K562 (cell line): ENCODE measurements at regions not wholly inside any gene's neighbourhood (a gene's known extent, or its start where the extent isn't known, plus 50 kb on each side); places are given as distances from the start of the nearest gene placed in this dataset.

Experiments used
- ATAC-seq: fragments of 200-7000 bp; cut with Tn5 transposase; 3 replicates; pipeline ENCODE4 v1.9.1; 2020; ENCODE audit warnings: moderate library complexity
- BruUV-seq: library from RNA; stranded (reverse); fragments of 400-500 nt; replicated peaks from 2 replicates; lab custom pipeline; 2021; lab: Mats Ljungman, UMichigan
- CTCF ChIA-PET: fragments of 300-600 bp; formaldehyde crosslinking; extraction: SDS; loops from one replicate; lab custom pipeline; 2021; ENCODE audit warnings: low intra/inter-chr PET ratio; lab: Yijun Ruan, JAX
- POLR2A ChIA-PET: fragments of 300-600, 350-650 bp; sonication (Branson Sonifier 250); formaldehyde crosslinking; extraction: SDS; loops from one replicate; lab custom pipeline; 2021; ENCODE audit warnings: antibody characterized with exemption, inconsistent platforms; lab: Yijun Ruan, JAX
- DNase-seq, 4 experiments: peaks; one replicate each; pipeline versions ENCODE4 v3.0.0 to v3.0.0-alpha.2; 2011 to 2018; ENCODE audit warnings: low spot score in 3 of 4, mixed read lengths in 3 of 4; ENCODE audit errors: extremely low read depth in 1 of 4
- FAIRE-seq: peaks from 2 replicates; lab custom pipeline; 2011; peaks lifted over from hg19 to GRCh38; lab: Jason Lieb, UNC
- H2AFZ ChIP-seq: 2 replicates; pipeline ENCODE4 v1.6.0; 2011; ENCODE audit warnings: low read depth, low read length, control low read depth, inconsistent platforms
- H3K27ac ChIP-seq: fragments of 200-600 bp; 3 replicates; pipeline ENCODE4 v1.8.0; 2011; ENCODE audit warnings: low read depth, mild to moderate bottlenecking, control low read depth, inconsistent platforms, low read length, moderate library complexity, mixed read lengths; ENCODE audit errors: extremely low read depth
- H3K27me3 ChIP-seq, 2 experiments: fragments of 300-600 bp in 1 of 2; 2 replicates in 1 of 2; 3 replicates in 1 of 2; pipeline versions ENCODE4 v1.6.0 to v1.8.0; 2011; ENCODE audit warnings: inconsistent platforms in 2 of 2, low read length in 2 of 2, mild to moderate bottlenecking in 1 of 2, mixed read lengths in 1 of 2, moderate library complexity in 1 of 2; ENCODE audit not compliant: control insufficient read depth in 2 of 2, insufficient read depth in 2 of 2
- H3K36me3 ChIP-seq: fragments of 300-600 bp; 3 replicates; pipeline ENCODE4 v1.8.0; 2011; ENCODE audit warnings: mild to moderate bottlenecking, low read length, inconsistent platforms; ENCODE audit not compliant: control insufficient read depth, insufficient read depth
- H3K4me1 ChIP-seq, 2 experiments: fragments of 200-600 bp in 1 of 2; replicated peaks in 1 of 2; 2 replicates in 1 of 2; 3 replicates in 1 of 2; pipeline versions ENCODE4 v1.5.1 to v1.8.0; 2011; ENCODE audit warnings: inconsistent platforms in 2 of 2, low read length in 2 of 2, mild to moderate bottlenecking in 1 of 2, mixed read lengths in 1 of 2, moderate library complexity in 1 of 2; ENCODE audit not compliant: control insufficient read depth in 2 of 2, insufficient read depth in 2 of 2
- H3K4me2 ChIP-seq: 2 replicates; pipeline ENCODE4 v1.6.1; 2011; ENCODE audit warnings: low read length, control low read depth, inconsistent platforms, mixed read lengths; ENCODE audit not compliant: insufficient read depth
- H3K4me3 ChIP-seq: fragments of 200-600 bp; sonication (generic), shearing (Covaris generic); 2 replicates; pipeline ENCODE4 v1.5.1; 2016; ENCODE audit warnings: control low read depth, inconsistent platforms
- H3K79me2 ChIP-seq: fragments of 200-600 bp; 3 replicates; pipeline ENCODE4 v1.8.0; 2011; ENCODE audit warnings: low read length, inconsistent platforms; ENCODE audit not compliant: control insufficient read depth, insufficient read depth
- H3K9ac ChIP-seq, 2 experiments: 2 replicates each; pipeline versions ENCODE4 v1.6.0 to v1.6.1; 2011; ENCODE audit warnings: low read depth in 2 of 2, low read length in 2 of 2, control low read depth in 1 of 2, inconsistent platforms in 1 of 2, mild to moderate bottlenecking in 1 of 2, mixed read lengths in 1 of 2; ENCODE audit not compliant: insufficient read depth in 1 of 2
- H3K9me1 ChIP-seq: one replicate; pipeline ENCODE4 v1.6.0; 2011; ENCODE audit warnings: inconsistent platforms, mild to moderate bottlenecking, low read length, moderate library complexity; ENCODE audit not compliant: control insufficient read depth, insufficient read depth
- H3K9me3 ChIP-seq: replicated peaks from 2 replicates; pipeline ENCODE4 v1.5.1; 2011; ENCODE audit warnings: low read depth, low read length, inconsistent platforms; ENCODE audit not compliant: control insufficient read depth, insufficient read depth
- H4K20me1 ChIP-seq: replicated peaks from 2 replicates; pipeline ENCODE4 v1.6.1; 2011; ENCODE audit warnings: low read length, inconsistent platforms, mixed read lengths; ENCODE audit not compliant: control insufficient read depth, insufficient read depth
- ADNP ChIP-seq: fragments of 200-800 bp; sonication (Bioruptor generic); IDR thresholded peaks from 2 replicates; pipeline ENCODE4 v1.6.1; 2016; ENCODE audit warnings: missing genetic modification characterization, missing compliant biosample characterization
- ARID2 ChIP-seq: fragments of 450-650 bp; IDR thresholded peaks from 2 replicates; pipeline ENCODE4 v1.6.1; 2017; ENCODE audit warnings: antibody characterized with exemption, mild to moderate bottlenecking
- BCLAF1 ChIP-seq, 2 experiments: fragments of 450-650 bp in 1 of 2; IDR thresholded peaks; 2 replicates each; pipeline ENCODE4 v1.6.1; 2011 to 2017; ENCODE audit warnings: low read depth in 2 of 2, antibody characterized with exemption in 1 of 2, borderline replicate concordance in 1 of 2, low read length in 1 of 2, mild to moderate bottlenecking in 1 of 2, mixed read lengths in 1 of 2; ENCODE audit not compliant: control insufficient read depth in 1 of 2
- BRCA1 ChIP-seq, 2 experiments: fragments of 450-650 bp in 1 of 2; sonication (generic) in 1 of 2; formaldehyde crosslinking in 1 of 2; IDR thresholded peaks; 2 replicates each; pipeline versions ENCODE4 v1.5.0 to v1.6.1; 2017 to 2020; ENCODE audit warnings: mild to moderate bottlenecking in 1 of 2, missing genetic modification reagents in 1 of 2
- CCNT2 ChIP-seq: IDR thresholded peaks from 2 replicates; pipeline ENCODE4 v1.6.1; 2011; ENCODE audit warnings: borderline replicate concordance, low read depth, mild to moderate bottlenecking, moderate library complexity, mixed read lengths, low read length; ENCODE audit not compliant: insufficient read length; ENCODE audit errors: extremely low read depth
- DMBX1 ChIP-seq: fragments of 250-450 bp; sonication (Bioruptor Pico); IDR thresholded peaks from 2 replicates; pipeline ENCODE4 v1.8.0; 2022; ENCODE audit warnings: inconsistent platforms, mild to moderate bottlenecking, moderate library complexity, borderline replicate concordance
- DNMT1 ChIP-seq: fragments of 450-650 bp; IDR thresholded peaks from 2 replicates; pipeline ENCODE4 v1.6.1; 2016; ENCODE audit warnings: antibody characterized with exemption, mild to moderate bottlenecking
- EP400 ChIP-seq: fragments of 450-650 bp; IDR thresholded peaks from 2 replicates; pipeline ENCODE4 v1.6.1; 2017; ENCODE audit warnings: antibody characterized with exemption, mild to moderate bottlenecking, moderate library complexity
- EWSR1 ChIP-seq: fragments of 450-650 bp; IDR thresholded peaks from 2 replicates; pipeline ENCODE4 v1.6.1; 2018; ENCODE audit warnings: borderline replicate concordance, mild to moderate bottlenecking, low read depth, moderate library complexity; ENCODE audit not compliant: partially characterized antibody
- GATAD2A ChIP-seq: fragments of 450-650 bp; IDR thresholded peaks from 2 replicates; pipeline ENCODE4 v1.6.1; 2017
- HDAC2 ChIP-seq: fragments of 450-650 bp; IDR thresholded peaks from 2 replicates; pipeline ENCODE4 v1.6.1; 2016; ENCODE audit warnings: mild to moderate bottlenecking
- KLF16 ChIP-seq: IDR thresholded peaks from 2 replicates; pipeline ENCODE4 v1.6.1; 2016; ENCODE audit warnings: antibody characterized with exemption
- KLF6 ChIP-seq: fragments of 250-450 bp; sonication (Bioruptor Pico); IDR thresholded peaks from 2 replicates; pipeline ENCODE4 v1.4.0; 2020; ENCODE audit warnings: mild to moderate bottlenecking, moderate library complexity, borderline replicate concordance
- PCBP1 ChIP-seq: fragments of 200-400 bp; formaldehyde crosslinking; IDR thresholded peaks from 2 replicates; pipeline ENCODE4 v1.6.1; 2018; ENCODE audit warnings: mild to moderate bottlenecking, low read depth, low read length; ENCODE audit not compliant: poor library complexity, severe bottlenecking
- RNF2 ChIP-seq: sonication (generic); IDR thresholded peaks from 2 replicates; pipeline ENCODE4 v1.6.1; 2016
- SRSF3 ChIP-seq: fragments of 200-400 bp; formaldehyde crosslinking; IDR thresholded peaks from 2 replicates; pipeline ENCODE4 v1.6.1; 2016; ENCODE audit warnings: mild to moderate bottlenecking, low read length, moderate library complexity; ENCODE audit not compliant: insufficient read depth
- ZC3H4 ChIP-seq: sonication (generic); formaldehyde crosslinking; IDR thresholded peaks from 2 replicates; pipeline ENCODE4 v1.9.0; 2021; ENCODE audit warnings: missing genetic modification reagents, borderline replicate concordance
- ZNF23 ChIP-seq: fragments of 250-450 bp; sonication (Bioruptor Pico); IDR thresholded peaks from 2 replicates; pipeline ENCODE4 v1.4.0; 2020; ENCODE audit warnings: mild to moderate bottlenecking
- ZNF253 ChIP-seq: fragments of 250-450 bp; sonication (Bioruptor Pico); conservative IDR thresholded peaks from 2 replicates; pipeline ENCODE4 v1.6.1; 2021; ENCODE audit warnings: mild to moderate bottlenecking
- WGBS: fragments of 100-300 bp; shearing (Covaris generic); methylation state at CpG from one replicate; pipeline ENCODE4 v1.1.6; 2016; ENCODE audit warnings: low coverage, mixed read lengths; ENCODE audit not compliant: insufficient coverage; ENCODE audit errors: missing lambda C conversion rate; 5-methylcytosine and 5-hydroxymethylcytosine counted together
- in situ Hi-C: fragments of 300-500 bp; cut with MboI; formaldehyde crosslinking; loops from 4 replicates; pipeline ENCODE4 v1.15.0; 2018; ENCODE audit warnings: inconsistent platforms, mixed read lengths
- intact Hi-C: fragments of 100-400 bp; cut with micrococcal nuclease; formaldehyde crosslinking; loops from 2 replicates; pipeline ENCODE4 v1.14.2; 2022

GRCh38 chr5:73367650-73368049, 80.9 kb downstream of the FOXD1 start:
- no peak overlapping the region for H3K9ac ChIP-seq
- ChIA-PET CTCF (interaction anchor here (0.6 kb wide), 1 partner anchor 41 kb away, joined by 4 read pairs; no protein-coding TSS in a partner anchor), POLR2A (interaction anchor here (0.6 to 0.8 kb wide), 2 partner anchors 10 to 144 kb away, joined by 3 read pairs; no protein-coding TSS in a partner anchor)
- H3K27me3 ChIP-seq = peaks cover 8 to 23% of the 10 kb centered on the region in 2 experiments; a peak in 4 of 5 replicates
- ATAC-seq (no peak), FAIRE-seq (no peak), DNase-seq (no peak)
- H3K4me3 ChIP-seq = no peak overlapping the region
- BruUV-seq = no TSS peak
- H3K36me3 ChIP-seq = no peaks in the 10 kb centered on the region
- no peaks in the 10 kb centered on the region for H4K20me1 ChIP-seq
- no peaks in the 10 kb centered on the region for H3K79me2 ChIP-seq
- no peak overlapping the region for H2AFZ ChIP-seq
- TF ChIP-seq ZNF23 (CRISPR knock-in tag) = no peak
- no peak for TF ChIP-seq DNMT1
- no peak for TF ChIP-seq RNF2
- TF ChIP-seq SRSF3 = no peak
- TF ChIP-seq EP400 = no peak
- no peak for TF ChIP-seq CCNT2
- TF ChIP-seq ZNF253 (CRISPR knock-in tag) = no peak
- no peak for TF ChIP-seq BCLAF1 (IDR thresholded peaks at IDR 0.05; ENCODE audit: borderline replicate concordance in 1 of 2, control insufficient read depth in 1 of 2, low read depth in 2 of 2, low read length in 1 of 2)
- no peak for TF ChIP-seq ARID2
- TF ChIP-seq KLF6 = no peak
- no peak for TF ChIP-seq BRCA1 (IDR thresholded peaks at IDR 0.05)
- no peak for TF ChIP-seq BRCA1 (CRISPR knock-in tag; IDR thresholded peaks at IDR 0.05)
- no peak for TF ChIP-seq EWSR1
- TF ChIP-seq ADNP (tag) = no peak
- TF ChIP-seq HDAC2 = no peak
- TF ChIP-seq DMBX1 (CRISPR knock-in tag) = no peak
- TF ChIP-seq PCBP1 = no peak
- no peak for TF ChIP-seq GATAD2A
- TF ChIP-seq ZC3H4 (CRISPR knock-in tag) = no peak
- TF ChIP-seq KLF16 = no peak
- in situ Hi-C loops (no loop called here), intact Hi-C loops (no loop called here)
- no peak overlapping the region for H3K27ac ChIP-seq
- WGBS = 4% methylated on average over 2 of the region's 2 CpGs
- no peaks in the 10 kb centered on the region for H3K9me1 ChIP-seq
- no peaks in the 10 kb centered on the region for H3K9me3 ChIP-seq
- no peaks in the 10 kb centered on the region for H3K4me1 ChIP-seq
- no peak overlapping the region for H3K4me2 ChIP-seq
